Activated T-cell treated with anti-CD3 and anti-CD28 coated beads for 4 hours (primary cell): ENCODE measurements at regions not wholly inside any gene's neighbourhood (a gene's known extent, or its start where the extent isn't known, plus 50 kb on each side); places are given as distances from the start of the nearest gene placed in this dataset.
A peak's percentile ranks its signal among the peaks of the same experiment; 100 is the strongest.
"Not testable (repeated sequence)": the region's sequence is repeated elsewhere in the genome, so short reads cannot be mapped to it uniquely, and the experiment has no call there.

Source experiments
- DNase-seq: peaks from one replicate; pipeline ENCODE4 v3.0.0-alpha.2; 2020

DNA sequence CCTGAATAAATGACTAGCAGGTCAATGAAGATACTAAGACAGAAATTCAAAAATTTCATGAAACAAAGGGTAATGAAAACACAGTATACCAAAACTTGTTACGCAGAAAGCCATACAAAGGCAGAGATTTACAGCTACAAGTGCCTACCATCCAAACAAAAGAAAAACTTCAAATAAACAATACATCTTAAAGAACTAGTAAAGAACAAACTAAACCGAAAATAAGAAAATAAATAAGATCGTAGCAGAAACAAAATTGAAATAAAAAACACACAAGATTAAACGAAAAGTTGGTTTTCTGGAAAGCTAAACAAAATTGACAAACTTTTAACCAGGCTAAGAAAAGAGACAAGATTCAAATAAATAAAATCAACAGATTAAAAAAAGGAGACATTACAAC is 51.5 kb downstream of the VPREB1 start:
- not testable (repeated sequence) for DNase-seq

- DNase-seq = not testable (repeated sequence)
Observed at GRCh38 chr22:22297159-22297793, 52.7 kb downstream of the VPREB1 start.

- peak; percentile 63 for DNase-seq
Observed at GRCh38 chr22:22297794-22298653, 53.4 kb downstream of the VPREB1 start.

DNA sequence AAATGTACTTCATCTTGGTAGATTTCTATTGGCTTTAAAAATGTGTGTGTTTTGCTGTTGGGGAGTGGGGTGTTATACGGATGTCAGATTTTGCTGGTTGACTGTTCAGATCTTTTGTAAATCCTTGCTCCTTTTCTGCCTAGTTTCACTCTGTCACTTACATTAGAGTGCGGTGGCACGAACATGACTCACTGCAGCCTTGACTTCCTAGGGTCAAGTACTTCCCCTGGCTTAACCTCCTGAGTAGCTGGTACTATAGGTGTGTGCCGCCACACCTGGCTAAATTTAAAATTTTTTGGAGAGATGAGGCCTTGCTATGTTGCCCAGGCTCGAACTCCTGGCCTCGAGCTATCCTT is 54.0 kb downstream of the VPREB1 start:
- not testable (repeated sequence) for DNase-seq

DNA sequence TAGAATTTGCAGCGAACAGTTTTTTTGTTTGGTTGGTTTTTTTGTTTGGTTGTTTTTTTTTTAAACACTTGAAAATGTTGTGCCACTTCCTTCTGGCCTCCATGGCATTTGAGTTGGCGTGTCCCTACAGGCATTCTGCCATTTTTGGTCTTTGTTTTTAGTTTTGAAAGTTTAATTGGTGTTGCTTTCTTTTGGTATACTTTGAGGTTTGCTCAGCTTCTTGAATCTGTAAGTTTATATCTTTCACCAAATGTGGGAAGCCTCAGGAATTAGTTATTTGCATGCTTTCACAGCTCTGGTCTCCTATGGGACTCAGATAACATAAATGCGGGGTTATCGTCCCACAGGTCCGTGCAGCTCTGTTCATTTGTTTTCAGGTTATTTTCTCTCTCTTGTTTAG is 55.9 kb downstream of the VPREB1 start:
- not testable (repeated sequence) for DNase-seq

GRCh38 chr22:22300946-22301345 is 56.4 kb downstream of the VPREB1 start:
- DNase-seq = not testable (repeated sequence)

DNA sequence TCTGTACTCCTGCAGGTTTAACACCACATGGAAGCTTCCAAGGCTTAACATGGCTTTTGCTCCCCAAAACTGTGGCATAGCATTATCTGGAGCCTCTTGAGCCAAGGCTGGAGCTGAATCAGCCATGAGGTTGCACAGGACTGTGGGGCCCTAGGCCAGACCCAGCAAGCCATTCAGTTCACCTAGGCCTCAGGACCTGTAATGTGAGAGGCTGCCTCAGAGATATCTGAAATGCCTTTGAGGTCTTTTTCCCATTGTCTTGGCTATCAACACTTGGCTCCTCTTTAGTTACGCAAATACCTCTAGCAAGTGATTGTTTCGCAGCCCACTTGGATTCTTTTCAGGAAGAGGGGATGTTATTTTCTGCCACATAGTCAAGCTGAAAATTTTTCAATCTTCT is 72.0 kb downstream of the VPREB1 start:
- DNase-seq = no peak

GRCh38 chr22:22318723-22319465 is 74.3 kb downstream of the VPREB1 start:
- no peak for DNase-seq

DNA sequence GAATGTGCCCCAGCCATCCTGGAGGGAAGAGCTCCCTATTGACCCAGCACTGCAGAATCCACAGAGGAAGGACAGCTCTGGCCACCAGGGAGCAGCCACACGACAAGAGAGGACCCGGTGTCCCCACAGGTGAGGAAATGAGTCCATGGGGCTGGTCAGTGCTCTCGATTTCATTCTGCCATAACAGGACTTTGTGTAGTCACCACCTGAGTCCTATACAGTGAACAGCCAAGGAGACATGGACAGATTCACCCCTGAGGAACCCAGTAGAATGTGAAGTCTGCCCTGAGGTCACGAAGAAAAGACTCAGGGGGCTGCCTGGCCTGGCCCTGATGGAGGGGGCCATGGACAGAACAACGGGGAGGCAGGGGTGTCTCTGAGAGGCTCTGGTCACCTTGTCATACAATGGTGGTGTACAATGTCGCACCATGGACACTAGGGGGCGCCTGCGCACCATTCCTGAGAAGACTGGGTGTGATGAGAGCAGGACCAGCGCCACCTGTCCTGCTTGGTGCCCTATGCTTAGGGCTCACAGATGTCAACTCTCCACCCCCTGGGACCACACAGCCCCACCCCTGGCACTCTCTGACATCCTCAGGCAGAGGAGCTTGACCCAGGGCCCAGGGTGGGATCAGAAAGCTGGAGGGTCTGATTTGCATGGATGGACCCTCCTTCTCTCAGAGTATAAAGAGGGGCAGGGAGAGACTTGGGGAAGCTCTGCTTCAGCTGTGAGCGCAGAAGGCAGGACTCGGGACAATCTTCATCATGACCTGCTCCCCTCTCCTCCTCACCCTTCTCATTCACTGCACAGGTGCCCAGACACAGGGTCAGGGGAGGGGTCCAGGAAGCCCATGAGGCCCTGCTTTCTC is 77.4 kb downstream of the VPREB1 start:
- peak; percentile 57 for DNase-seq

DNA sequence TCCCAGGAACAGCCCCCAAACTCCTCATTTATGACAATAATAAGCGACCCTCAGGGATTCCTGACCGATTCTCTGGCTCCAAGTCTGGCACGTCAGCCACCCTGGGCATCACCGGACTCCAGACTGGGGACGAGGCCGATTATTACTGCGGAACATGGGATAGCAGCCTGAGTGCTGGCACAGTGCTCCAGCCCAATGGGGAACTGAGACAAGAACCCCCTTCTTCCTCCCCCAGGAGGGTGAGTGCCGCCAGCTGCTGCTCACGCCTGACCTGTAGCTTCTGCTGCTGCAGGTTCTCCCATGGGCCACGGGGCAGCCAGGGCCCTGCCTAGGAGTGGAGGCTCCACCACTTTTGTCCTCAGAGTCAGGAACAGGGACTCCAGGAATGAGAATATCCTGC is 78.2 kb downstream of the VPREB1 start:
- no peak for DNase-seq

DNA sequence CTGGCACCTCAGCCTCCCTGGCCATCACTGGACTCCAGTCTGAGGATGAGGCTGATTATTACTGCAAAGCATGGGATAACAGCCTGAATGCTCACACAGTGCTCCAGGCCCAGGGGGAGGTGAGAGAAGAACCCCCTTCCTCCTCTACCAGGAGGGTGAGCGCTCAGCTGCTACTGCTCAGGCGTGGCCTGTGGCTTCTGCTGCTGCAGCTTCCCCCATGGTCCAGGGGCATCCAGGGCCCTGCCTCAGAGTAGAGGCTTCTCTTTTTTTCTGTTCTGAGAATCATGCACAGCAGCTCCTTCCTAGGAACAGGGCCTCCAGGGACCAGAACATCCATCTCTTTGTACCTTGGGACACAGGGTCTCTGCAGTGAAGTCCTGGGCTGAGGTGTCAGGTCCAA is 83.1 kb downstream of the VPREB1 start:
- no peak for DNase-seq

DNA sequence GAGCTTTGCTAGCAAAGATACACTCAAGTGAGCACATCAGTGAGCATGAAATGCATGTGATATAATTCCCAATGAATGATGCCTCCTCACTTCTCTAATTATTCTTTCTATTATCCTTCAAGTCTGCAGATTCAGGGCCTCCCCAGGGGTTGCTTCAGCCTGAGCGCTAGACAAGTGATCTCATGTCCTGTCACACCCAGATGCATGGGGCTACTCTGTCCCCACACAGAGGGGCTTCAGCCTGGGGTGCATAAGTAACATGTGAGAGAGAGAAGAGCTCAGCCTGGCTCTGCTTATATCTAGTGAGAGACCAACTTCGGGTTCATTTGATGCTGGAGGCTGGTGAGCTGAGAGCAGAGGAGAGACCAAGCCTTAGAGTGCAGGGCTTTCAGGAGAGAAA is 85.2 kb downstream of the VPREB1 start:
- DNase-seq = no peak

GRCh38 chr22:22335640-22336039 is 91.1 kb downstream of the VPREB1 start:
- DNase-seq = not testable (repeated sequence)

DNA sequence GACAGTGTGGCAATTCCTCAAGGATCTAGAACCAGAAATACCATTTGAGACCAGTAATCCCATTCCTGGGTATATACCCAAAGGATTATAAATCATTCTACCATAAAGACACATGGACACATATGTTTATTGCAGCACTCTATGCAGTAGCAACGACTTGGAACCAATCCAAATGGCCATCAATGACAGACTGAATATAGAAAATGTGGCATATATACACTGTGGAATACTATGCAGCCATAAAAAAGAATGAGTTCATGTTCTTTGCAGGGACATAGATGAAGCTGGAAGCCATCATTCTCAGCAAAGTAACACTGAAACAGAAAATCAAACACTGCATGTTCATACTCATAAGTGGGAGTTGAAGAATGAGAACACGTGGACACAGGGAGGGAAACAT is 91.7 kb downstream of the VPREB1 start:
- DNase-seq = not testable (repeated sequence)

DNA sequence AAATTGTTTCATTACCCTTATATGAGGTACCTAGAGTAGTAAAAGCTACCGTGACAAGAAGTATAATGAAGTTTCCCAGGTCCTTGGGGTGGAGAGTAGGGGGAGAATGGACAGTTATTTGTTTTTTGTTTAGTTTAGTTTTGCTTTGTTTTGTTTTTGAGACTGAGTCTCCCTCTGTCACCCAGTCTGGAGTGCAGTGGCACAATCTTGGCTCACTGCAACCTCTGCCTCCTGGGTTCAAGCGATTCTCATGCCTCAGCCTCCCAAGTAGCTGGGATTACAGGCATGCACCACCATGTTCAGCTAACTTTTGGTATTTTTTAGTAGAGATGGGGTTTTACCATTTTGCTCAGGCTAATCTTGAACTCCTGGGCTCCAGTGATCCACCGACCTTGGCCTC is 94.2 kb downstream of the VPREB1 start:
- not testable (repeated sequence) for DNase-seq

DNA sequence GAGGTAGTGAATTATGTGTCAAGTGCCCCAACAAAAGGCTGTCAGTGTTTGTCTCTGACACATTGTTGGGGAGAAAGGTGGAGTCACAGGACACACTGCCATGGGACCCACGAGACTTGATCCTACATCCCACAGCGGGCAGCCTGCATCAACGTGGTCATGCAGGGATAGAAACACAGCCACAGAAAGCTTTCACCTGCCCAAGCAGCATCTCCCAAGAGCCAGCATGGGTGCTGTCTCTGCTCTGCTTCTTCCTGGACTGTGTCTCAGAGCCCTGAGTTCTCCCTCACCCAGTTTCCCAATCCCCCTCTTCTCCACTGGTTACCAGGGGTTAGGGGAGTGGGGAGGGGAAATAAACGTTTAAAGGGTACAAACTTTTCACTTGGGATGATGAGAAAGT is 97.2 kb downstream of the VPREB1 start:
- no peak for DNase-seq

GRCh38 chr22:22342697-22343580 is 98.4 kb downstream of the VPREB1 start:
- DNase-seq = peak; percentile 71

DNA sequence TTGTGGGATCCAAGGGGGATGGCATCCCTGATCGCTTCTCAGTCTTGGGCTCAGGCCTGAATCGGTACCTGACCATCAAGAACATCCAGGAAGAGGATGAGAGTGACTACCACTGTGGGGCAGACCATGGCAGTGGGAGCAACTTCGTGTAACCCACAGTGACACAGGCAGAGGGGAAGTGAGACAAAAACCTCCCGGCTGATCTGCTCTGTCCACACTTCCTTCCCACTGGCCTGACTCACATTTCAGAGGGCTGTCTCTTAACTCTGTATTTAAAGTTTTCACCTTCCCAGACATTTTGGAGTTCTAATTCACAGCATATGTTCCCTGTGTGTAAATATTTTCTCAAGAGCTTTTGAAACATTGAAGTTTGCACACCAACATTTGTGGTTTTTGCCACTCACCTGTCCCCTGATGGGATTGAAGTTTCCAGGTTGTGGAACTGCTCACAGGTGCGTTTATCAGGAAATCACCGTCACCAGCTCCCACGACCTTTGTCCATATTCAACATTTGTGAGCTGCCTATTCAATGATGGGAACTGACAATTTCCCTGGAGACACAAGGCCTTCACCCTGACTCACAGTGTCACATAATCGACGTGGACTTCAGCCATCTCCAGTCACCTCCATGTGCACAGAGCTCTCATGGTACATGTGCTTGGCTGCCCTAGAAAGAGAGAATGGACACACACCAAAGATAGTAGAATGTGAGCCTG is 99.2 kb downstream of the VPREB1 start:
- DNase-seq = no peak

- DNase-seq = no peak
Observed at GRCh38 chr22:22344430-22344829, 99.8 kb downstream of the VPREB1 start.

DNA sequence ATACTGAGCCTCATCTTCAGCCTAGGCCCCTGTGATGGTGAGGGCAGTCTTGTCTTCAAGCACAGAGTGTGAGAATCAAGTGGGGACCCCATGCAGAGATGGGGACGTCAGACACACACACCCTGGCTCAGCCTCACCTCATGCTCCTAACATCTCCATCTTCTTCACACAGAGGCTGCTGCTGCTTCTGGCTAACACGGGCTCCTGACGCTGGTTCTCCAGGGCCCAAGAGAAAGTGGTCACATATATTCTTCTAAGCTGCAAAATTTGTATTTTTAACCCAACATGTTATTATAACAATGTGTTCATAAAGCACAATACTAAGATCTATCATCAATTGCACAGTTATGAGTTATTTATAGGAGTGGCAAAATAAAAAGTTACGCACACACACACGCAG is 101.2 kb downstream of the VPREB1 start:
- no peak for DNase-seq
